H4 (cell line): ENCODE measurements at regions not wholly inside any gene's neighbourhood (a gene's known extent, or its start where the extent isn't known, plus 50 kb on each side); places are given as distances from the start of the nearest gene placed in this dataset.

Source experiments
- DNase-seq: peaks from one replicate; pipeline ENCODE4 v3.0.0-alpha.2; 2015; ENCODE audit warnings: low spot score

GRCh38 chr16:64826374-64826773, 295.5 kb downstream of the CDH11 start:
- no peak for DNase-seq

- no peak for DNase-seq
Measured at GRCh38 chr16:64823481-64824075, 298.3 kb downstream of the CDH11 start.

- no peak for DNase-seq
Measured at GRCh38 chr16:64809876-64810629, 311.8 kb downstream of the CDH11 start.

DNA sequence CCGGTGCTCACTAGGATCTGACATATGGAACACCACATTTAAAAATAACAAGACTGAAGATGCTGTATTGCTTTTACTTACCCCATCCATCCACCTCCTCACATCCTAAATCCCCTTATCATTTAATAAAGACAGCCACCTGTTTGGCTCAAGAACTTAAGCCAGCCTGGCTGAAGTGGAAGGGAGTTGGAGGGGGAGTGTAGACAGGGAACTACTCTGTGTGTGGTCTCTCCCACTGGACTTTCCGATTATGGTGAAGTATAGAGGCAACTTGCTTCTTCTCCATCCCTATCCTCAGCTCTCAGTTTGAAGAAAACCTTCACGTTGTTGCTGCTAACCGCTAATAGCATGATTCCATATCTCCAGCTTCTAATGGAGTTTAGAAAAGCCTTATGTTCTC, 313.4 kb downstream of the CDH11 start:
- DNase-seq: no peak

DNA sequence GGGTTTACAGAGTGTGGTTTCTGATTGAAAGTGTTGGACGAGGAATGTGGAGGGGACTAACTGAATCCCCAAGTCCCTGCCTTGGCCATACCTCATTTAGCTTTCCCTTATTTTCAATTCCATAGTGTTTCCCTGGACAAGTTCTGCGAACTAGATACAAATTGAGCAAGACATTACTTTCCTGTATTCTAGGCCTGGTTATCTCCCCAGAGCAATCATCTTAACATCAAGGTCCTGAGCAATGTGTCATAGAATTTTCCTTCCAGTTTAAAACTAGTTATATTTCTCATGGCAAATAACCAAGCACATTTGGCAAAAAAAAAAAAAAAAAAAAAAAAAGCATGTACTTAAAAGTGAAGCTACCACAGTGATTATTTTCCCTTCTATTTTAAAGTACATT, 330.1 kb downstream of the CDH11 start:
- no peak for DNase-seq

- no peak for DNase-seq
Measured at GRCh38 chr16:64784635-64785034, 337.2 kb downstream of the CDH11 start.

- DNase-seq: no peak
Measured at GRCh38 chr16:64782484-64782883, 339.4 kb downstream of the CDH11 start.

GRCh38 chr16:64780445-64780844, 341.4 kb downstream of the CDH11 start:
- no peak for DNase-seq

- no peak for DNase-seq
Measured at GRCh38 chr16:64778777-64779176, 343.1 kb downstream of the CDH11 start.

- no peak for DNase-seq
Measured at GRCh38 chr16:64773638-64774037, 348.2 kb downstream of the CDH11 start.

DNA sequence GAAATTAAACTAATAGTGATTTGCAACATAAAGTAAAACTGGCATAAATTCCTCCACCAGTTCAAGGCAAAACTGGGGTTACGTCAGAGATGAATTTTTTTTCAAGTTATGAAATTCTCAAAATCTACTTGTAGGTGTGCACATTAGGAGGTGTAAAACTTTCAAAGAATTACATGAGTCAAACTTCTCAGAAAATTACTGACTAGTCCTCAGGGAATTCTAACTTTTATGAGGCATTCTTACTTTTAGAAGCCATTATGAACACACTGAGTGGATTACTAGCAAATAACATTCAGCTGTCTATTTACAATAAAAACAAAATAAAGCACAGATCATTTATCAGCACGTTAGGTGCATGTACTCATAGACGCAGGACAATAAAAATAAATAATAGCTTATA, 348.7 kb downstream of the CDH11 start:
- no peak for DNase-seq

- no peak for DNase-seq
Measured at GRCh38 chr16:64771273-64771672, 350.6 kb downstream of the CDH11 start.

DNA sequence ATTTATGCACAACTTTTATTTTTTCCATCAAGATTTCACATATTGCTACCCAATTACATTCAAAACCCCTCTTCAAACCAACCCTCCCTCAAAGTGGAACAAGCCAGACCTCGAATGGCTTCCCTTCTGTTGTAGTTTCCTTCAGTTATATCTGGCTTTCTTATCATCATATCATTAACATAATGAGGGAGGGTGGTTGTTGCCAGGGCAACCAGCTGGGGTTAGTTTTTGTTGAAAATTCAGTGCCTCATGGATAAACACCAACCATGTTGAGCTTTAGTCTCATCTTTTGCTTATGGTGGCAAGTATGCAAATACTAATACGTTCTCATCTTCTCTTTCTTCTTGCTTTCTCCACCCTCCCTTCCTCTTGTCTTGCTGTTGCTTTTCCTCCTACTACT, 359.7 kb downstream of the CDH11 start:
- no peak for DNase-seq

- peak; percentile 16 for DNase-seq
Measured at GRCh38 chr16:64754279-64754678, 367.6 kb downstream of the CDH11 start.

GRCh38 chr16:64751906-64752305, 370.0 kb downstream of the CDH11 start:
- DNase-seq: no peak

- DNase-seq: no peak
Measured at GRCh38 chr16:64749346-64749745, 372.5 kb downstream of the CDH11 start.

DNA sequence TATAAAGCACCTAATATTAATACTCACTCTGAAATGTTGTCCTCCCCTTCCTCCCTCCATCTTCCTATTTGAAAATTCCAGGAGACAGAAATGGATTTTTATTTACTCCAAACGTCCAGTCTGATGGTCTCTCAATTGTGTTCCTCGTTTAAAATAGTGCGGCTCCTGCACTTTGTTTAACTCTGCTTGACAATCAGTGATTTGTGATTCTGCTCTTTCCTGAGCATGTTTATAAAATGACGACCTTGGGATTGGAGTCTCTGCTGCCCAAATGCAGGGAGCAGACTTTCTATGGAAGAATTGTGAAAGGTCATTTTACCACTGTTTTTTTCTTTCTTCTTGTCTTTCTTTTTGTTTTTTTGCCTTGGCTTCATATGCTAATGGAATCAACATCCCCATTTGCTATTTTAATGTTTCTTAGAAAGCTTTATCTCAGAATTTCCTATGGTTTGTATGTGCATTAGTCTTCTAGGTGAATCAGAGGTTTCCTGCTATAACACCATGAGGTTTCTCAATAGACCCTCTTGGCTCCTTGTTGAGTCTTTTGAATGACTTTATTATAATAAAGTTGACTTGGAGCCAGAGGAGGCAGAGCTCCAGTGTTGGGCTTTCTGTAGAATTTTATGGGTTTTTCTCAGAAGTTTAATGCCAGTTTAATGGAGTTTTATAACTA, 376.5 kb downstream of the CDH11 start:
- DNase-seq: no peak

- no peak for DNase-seq
Measured at GRCh38 chr16:64742455-64743223, 379.2 kb downstream of the CDH11 start.

DNA sequence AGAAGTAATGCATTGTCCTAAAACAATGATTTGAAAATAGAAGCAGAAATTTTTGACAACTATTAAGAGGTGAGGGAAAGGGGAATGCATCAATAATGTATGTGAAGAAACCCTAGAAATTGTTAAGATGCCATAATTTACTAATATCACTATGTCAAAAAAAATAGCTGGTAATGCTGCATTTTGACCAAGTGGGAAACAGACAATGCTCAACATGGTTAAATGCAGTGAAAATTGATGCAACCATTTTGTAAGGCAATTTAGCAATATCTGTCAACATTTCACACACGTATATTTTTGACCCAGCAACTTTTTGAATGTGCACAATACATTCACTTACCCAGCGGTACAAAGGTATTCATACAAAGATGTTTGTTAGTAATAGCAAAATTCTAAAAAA, 381.6 kb downstream of the CDH11 start:
- DNase-seq: no peak

DNA sequence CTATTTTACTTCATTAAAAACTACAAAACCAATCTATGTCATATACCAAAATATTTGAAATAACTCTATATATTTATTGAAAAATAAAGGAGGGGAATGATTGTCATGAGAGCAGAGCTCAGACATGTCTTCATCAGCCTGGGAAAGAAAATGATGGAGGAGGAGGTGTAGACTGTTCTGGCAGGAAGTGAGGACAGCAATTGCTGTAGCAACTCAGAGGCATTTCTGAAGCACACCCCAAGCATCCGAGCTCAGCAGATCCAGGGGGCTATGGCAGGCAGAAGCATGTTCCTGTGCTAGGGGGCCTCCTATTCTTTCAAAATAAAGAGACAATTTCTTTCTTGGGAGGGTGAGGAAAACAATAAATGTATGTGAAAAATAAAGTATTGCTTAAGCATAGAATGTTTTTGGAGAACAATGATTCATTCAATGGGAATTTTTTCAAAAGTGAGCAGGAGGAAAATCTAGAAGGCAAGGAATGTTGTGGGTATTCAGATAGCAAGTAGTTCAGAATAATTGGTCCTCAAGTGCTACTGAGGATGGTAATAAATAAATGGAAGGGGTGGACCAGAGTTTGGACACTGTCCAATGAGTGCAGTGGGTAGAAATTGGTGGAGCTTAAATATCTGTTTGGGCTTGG, 383.4 kb downstream of the CDH11 start:
- DNase-seq: peak; percentile 14

DNA sequence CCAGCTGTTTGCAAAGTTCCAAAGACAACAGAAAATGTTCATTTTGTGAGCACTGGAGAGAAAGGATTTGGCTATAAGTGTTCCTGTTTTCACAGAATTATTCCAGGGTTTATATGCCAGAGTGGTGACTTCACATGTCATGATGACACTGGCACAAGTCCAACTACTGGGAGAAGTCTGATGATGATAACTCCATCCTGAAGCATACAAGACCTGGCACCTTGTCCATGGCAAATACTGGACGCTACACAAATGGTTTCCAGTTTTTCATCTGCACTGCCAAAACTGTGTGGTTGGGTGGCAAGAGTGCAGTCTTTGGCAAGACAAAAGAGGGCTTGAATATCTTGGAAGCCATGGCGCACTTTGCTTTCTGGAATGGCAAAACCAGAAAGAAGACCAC, 385.0 kb downstream of the CDH11 start:
- no peak for DNase-seq

DNA sequence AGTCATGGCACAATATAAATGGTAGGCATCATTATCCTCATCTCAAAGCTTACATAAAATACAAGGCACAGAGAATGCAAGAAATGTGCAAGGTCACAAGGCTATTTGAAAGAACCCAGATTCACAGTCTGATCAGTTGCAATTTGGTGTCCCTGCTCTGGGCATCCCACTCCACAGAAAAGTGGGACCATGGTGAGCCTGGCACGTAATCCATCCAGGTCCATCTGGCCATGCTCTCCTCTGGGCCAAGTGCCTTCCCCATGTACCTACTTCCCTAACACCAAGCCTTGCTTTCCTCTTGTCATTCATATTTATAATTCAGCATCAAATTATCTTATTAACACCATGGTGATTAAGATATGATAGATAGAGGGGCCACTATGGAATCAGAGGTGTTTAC, 390.0 kb downstream of the CDH11 start:
- no peak for DNase-seq
